ENCODE measurements at regions not wholly inside any gene's neighbourhood (a gene's known extent, or its start where the extent isn't known, plus 50 kb on each side); places are given as distances from the start of the nearest gene placed in this dataset.

- no peaks in the 10 kb centered on the region for H3K36me3 ChIP-seq (ENCODE audit: insufficient read depth, low read length)
- no peaks in the 10 kb centered on the region for H3K79me2 ChIP-seq (replicated peaks; ENCODE audit: insufficient read depth, low read length)
- no peak for TF ChIP-seq POLR2AphosphoS5 (IDR thresholded peaks at IDR 0.05)
- TF ChIP-seq RAD21 (conservative IDR thresholded peaks at IDR 0.05): no peak
- TF ChIP-seq REST (IDR thresholded peaks at IDR 0.05; ENCODE audit: borderline replicate concordance): no peak
- no peak for TF ChIP-seq CTCF (IDR thresholded peaks at IDR 0.05; ENCODE audit: poor library complexity, severe bottlenecking)
- TF ChIP-seq EP300 (conservative IDR thresholded peaks at IDR 0.05; ENCODE audit: poor library complexity, severe bottlenecking): no peak
- TF ChIP-seq EZH2 (IDR thresholded peaks at IDR 0.05; ENCODE audit: borderline replicate concordance, insufficient read depth, low read length, poor library complexity, severe bottlenecking): no peak
- no peak for TF ChIP-seq SMC3 (conservative IDR thresholded peaks at IDR 0.05; ENCODE audit: poor library complexity)
- TF ChIP-seq MXI1 (conservative IDR thresholded peaks at IDR 0.05; ENCODE audit: poor library complexity, severe bottlenecking): no peak
- TF ChIP-seq TAF1 (IDR thresholded peaks at IDR 0.05; ENCODE audit: low read depth): no peak
- H3K4me2 ChIP-seq (ENCODE audit: low read length): no peak overlapping the region
- H3K4me3 ChIP-seq (ENCODE audit: low read length): no peak overlapping the region
- no peak overlapping the region for H3K9ac ChIP-seq (ENCODE audit: low read length)
- H3K27ac ChIP-seq (ENCODE audit: low read length): no peak overlapping the region
- no peaks in the 10 kb centered on the region for H3K27me3 ChIP-seq (ENCODE audit: insufficient read depth, low read depth, low read length)
- H4K20me1 ChIP-seq (ENCODE audit: insufficient read depth): no peaks in the 10 kb centered on the region
- H3K9me3 ChIP-seq (ENCODE audit: low read length): no peaks in the 10 kb centered on the region
- no peak overlapping the region for H2AFZ ChIP-seq (ENCODE audit: low read depth, low read length)
- no peaks in the 10 kb centered on the region for H3K9me2 ChIP-seq (ENCODE audit: insufficient read depth, low read length)
- no peaks in the 10 kb centered on the region for H3F3A ChIP-seq (ENCODE audit: insufficient read depth, low read length, poor library complexity, severe bottlenecking)
Observed at GRCh38 chr2:15684161-15685039, 92.7 kb downstream of the DDX1 start.

- Histone ChIP-seq H3K27ac (ENCODE audit: low read length) (no peak overlapping the region), H3K27me3 (ENCODE audit: insufficient read depth, low read depth, low read length) (no peaks in the 10 kb centered on the region), H3K9me3 (ENCODE audit: low read length) (no peaks in the 10 kb centered on the region), H3K9me2 (ENCODE audit: insufficient read depth, low read length) (no peaks in the 10 kb centered on the region), H2AFZ (ENCODE audit: low read depth, low read length) (no peak overlapping the region), H3K9ac (ENCODE audit: low read length) (no peak overlapping the region), H3K36me3 (ENCODE audit: insufficient read depth, low read length) (no peaks in the 10 kb centered on the region), H4K20me1 (ENCODE audit: insufficient read depth) (no peaks in the 10 kb centered on the region), H3K79me2 (replicated peaks; ENCODE audit: insufficient read depth, low read length) (no peaks in the 10 kb centered on the region), H3K4me3 (ENCODE audit: low read length) (no peak overlapping the region), H3F3A (ENCODE audit: insufficient read depth, low read length, poor library complexity, severe bottlenecking) (no peaks in the 10 kb centered on the region), H3K4me2 (ENCODE audit: low read length) (no peak overlapping the region)
- no peak for TF ChIP-seq MXI1 (conservative IDR thresholded peaks at IDR 0.05; ENCODE audit: poor library complexity, severe bottlenecking)
- no peak for TF ChIP-seq SMC3 (conservative IDR thresholded peaks at IDR 0.05; ENCODE audit: poor library complexity)
- TF ChIP-seq EZH2 (IDR thresholded peaks at IDR 0.05; ENCODE audit: borderline replicate concordance, insufficient read depth, low read length, poor library complexity, severe bottlenecking): no peak
- TF ChIP-seq RAD21 (conservative IDR thresholded peaks at IDR 0.05): no peak
Observed at GRCh38 chr2:15685143-15685542, 93.5 kb downstream of the DDX1 start.
